Hypothalamus (tissue), 51 donors: ENCODE measurements at regions not wholly inside any gene's neighbourhood (a gene's known extent, or its start where the extent isn't known, plus 50 kb on each side); places are given as distances from the start of the nearest gene placed in this dataset.
"Not testable (repeated sequence)": the region's sequence is repeated elsewhere in the genome, so short reads cannot be mapped to it uniquely, and the experiment has no call there.

Source experiments
- DNase-seq, 51 donors: peaks; one replicate each; lab custom pipeline; 2025; lab: John Stamatoyannopoulos, UW

DNA sequence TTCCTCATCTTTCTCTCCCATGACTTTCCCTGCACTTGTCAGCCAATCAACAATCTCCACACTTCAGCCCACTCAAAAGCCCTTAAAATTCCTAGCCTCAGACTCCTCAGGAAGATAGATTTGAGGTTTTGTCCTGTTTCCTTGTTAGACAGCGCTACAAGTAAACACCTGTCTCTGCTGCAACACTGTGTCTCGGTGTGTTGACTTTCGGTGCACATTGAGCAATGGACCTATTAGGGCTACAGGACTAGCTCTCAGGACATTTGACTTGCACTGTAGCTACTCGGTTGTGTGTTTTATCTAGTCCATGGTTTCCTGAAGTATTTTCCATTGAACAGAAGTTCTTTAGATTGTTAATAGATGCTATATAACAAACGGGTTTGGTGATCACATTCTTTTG lies 140.9 kb upstream of the XPO1 start:
- DNase-seq: no peak

GRCh38 chr2:61677942-61678341 lies 139.8 kb upstream of the XPO1 start:
- DNase-seq: no peak

GRCh38 chr2:61677306-61677705 lies 139.2 kb upstream of the XPO1 start:
- no peak for DNase-seq

DNA sequence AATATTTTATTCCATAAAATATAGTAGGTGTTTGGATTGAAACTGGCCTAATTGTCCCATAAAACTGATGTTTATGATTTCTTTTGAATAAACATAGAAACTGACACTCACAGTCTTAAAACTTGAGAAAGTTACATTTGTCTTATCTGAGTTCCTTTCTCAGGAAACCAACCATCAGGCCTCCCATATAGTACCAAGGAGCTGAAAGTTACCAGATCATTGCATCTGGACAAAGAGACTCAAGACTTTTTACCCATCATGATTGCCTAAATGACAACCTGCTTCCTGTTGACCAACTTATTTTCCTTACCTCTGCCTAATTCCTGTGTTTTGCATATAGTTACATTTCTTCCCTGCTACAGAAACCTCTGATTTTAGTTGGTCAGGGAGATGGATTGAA lies 137.0 kb upstream of the XPO1 start:
- no peak for DNase-seq

GRCh38 chr2:61671561-61672315 lies 133.6 kb upstream of the XPO1 start:
- peak in 5 of 51 donors; percentile 2 to 84 (median 16) for DNase-seq

DNA sequence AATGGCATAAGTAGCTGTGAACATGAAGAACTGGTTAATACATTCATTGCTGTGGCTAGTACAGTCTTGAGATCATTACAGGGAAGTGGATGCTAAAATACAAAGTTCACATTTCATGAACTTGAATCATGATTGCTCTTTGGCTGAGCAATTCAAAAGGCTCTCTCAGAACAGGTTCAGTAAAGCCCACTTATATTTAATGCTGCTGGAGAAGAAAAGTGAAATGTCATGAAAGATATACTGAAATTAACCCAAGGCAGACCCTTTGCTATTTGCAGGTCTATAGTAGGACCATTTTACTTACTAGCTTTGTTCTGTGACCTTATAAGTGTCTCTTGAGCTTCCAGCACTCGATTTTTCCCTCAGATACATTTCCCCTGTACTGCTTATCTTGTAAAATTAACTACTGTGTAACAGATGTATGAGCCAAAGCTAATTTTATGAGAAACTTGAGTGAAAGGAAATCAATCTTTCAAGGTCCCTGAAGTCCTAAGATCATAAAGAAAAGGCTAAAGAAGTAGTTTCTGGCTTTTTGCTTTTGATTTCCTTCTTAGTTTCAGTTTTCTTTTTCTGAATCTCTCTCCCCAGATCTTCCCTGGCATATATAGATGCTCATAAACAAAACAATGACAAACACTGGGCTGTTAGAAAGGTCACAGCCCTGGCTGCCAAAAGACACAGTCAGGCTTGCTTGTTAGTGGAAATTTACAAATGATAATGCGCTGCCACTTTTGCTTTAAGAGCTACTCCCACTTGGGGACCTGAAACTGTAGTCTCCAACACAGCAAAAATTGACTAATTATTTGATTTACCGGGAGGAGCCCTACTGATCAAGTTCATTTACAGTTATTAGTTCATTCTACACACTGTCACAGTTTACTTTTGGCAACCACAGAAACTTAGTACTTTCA lies 132.7 kb upstream of the XPO1 start:
- peak in 27 of 51 donors; percentile 6 to 80 (median 30) for DNase-seq

DNA sequence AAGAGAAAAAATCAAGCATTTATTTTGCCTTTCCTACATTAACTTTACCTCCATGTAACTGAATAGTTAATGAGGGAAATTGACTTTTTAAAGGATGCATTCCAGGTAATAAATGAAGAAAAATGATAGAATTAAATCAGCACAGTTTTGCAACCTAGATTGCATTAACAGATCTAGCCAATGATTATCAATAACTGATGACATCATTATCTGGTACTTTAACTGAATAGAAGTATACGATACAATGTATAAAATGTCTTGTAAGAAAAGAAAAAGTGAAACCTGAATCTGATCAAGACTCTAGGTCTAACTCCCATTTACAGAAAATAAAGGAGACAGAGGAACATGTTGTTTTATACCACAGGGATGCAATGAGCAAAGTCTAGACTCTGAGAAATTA lies 126.0 kb upstream of the XPO1 start:
- no peak for DNase-seq

DNA sequence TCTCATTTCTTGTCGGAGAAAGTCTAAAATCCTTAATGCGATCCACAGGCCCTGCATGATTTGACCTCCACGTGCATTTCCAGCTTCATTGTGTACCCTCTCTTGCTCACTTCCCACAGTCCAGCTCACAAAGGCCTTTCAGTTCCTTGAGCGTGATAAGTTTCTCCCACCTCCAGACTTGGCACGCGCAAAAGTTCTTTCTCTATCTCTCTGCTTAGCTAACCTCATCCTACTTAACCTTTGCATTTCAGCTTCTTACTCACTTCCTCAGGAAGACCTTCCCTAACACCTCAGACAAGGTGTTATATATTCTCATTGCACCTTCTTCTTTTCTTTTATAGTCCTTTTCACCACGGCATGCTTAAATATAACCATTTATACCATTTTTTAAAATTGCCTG lies 124.8 kb upstream of the XPO1 start:
- DNase-seq: no peak

- DNase-seq: peak in 15 of 51 donors; percentile 3 to 53 (median 18)
Measured at GRCh38 chr2:61660511-61661388, 122.6 kb upstream of the XPO1 start.

- peak in 1 of 51 donors; percentile 11 for DNase-seq
Measured at GRCh38 chr2:61658841-61659780, 121.0 kb upstream of the XPO1 start.

- DNase-seq: not testable (repeated sequence)
Measured at GRCh38 chr2:61649946-61650345, 111.8 kb upstream of the XPO1 start.

GRCh38 chr2:61649021-61649420 lies 110.9 kb upstream of the XPO1 start:
- no peak for DNase-seq

DNA sequence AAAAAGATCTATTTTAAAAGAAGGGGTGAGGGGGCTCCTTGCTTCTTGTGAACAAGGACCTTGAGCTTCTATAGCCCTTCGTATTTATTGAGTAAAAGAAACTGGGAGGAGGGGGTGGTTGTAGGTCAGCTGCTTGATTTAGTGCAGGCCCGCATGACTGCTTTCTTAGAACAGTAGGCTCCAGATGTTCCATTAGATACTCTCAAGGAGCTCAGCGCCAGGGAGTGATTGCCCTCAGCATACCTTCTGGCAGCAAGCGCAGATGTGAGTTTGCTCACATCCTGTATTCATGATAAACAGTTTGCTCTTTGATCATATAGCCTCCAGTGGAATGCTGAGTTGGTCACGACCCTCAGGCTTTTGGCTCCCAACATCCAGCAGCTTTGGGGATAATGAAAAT lies 108.9 kb upstream of the XPO1 start:
- DNase-seq: no peak

DNA sequence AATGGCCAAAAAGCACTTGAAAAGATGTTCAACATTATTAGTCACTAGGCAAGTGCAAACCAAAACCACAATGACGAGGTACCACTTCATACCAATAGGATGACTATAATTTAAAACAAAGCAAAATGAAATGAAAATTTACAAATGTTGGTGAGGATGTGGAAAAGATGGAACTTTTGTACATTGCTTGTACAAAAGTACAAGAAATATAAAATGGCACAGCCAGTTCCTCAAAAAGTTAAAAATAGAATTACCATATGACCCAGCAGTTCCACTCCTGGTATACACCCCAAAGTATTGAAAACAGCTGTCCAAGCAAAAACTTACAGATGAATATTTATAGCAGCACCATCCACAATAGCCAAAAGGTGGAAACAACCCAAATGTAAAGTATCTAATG lies 107.8 kb upstream of the XPO1 start:
- DNase-seq: no peak

DNA sequence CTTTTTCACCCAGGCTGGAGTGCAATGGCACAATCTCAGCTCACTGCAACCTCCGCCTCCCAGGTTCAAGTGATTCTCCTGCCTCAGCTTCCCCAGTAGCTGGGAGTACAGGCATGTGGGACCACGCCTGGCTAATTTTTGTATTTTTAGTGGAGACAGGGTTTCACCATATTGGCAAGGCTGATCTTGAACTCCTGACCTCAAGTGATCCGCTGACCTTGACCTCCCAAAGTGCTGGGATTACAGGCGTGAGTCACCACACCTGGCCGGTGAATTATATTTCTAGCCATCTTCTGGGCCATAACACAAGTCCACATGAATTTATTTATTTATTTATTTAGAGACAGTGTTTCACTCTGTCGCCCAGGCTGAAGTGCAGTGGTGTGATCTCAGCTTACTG lies 105.0 kb upstream of the XPO1 start:
- not testable (repeated sequence) for DNase-seq

GRCh38 chr2:61640406-61640805 lies 102.2 kb upstream of the XPO1 start:
- DNase-seq: no peak

DNA sequence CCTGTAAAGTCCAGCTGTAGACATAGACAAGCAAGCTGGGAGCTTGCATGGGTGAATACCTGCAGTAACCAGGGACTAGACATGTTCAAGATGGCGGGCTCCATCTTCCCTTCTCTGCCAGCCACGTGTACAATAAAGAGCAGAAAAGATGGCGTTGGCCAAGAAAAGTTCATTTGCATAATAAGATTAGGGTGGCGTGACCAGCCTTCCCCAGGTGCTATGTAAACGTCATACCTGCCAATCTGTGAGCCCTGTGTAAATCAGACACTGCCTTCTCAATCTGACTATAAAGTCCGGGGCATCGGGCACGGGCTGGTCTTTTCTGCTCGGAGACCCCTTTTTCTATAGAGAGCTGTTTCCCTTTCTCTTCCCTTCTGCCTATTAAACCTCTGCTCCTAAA lies 101.6 kb upstream of the XPO1 start:
- no peak for DNase-seq

- DNase-seq: no peak
Measured at GRCh38 chr2:61636686-61637085, 98.5 kb upstream of the XPO1 start.

GRCh38 chr2:61634512-61634911 lies 96.4 kb upstream of the XPO1 start:
- no peak for DNase-seq

DNA sequence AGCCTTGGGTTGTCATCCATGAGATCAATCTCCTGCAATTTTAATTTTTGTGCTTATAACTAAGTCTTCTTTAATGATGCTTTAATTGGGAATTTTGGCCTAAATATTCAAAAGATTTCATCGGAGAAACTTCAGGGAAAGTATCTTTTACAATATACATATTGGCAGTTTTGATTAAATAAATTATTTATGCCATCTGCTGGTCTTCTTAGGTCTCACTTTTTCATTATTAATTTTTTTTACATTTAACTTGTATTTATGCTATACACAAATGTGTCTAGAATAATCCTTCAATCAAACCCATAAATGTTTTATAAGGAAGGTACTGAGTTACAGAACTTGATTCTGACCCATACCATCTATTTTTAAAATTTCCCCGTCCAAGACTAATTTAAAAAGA lies 95.1 kb upstream of the XPO1 start:
- DNase-seq: no peak
